ENCODE measurements at regions not wholly inside any gene's neighbourhood (a gene's known extent, or its start where the extent isn't known, plus 50 kb on each side); places are given as distances from the start of the nearest gene placed in this dataset.

DNA sequence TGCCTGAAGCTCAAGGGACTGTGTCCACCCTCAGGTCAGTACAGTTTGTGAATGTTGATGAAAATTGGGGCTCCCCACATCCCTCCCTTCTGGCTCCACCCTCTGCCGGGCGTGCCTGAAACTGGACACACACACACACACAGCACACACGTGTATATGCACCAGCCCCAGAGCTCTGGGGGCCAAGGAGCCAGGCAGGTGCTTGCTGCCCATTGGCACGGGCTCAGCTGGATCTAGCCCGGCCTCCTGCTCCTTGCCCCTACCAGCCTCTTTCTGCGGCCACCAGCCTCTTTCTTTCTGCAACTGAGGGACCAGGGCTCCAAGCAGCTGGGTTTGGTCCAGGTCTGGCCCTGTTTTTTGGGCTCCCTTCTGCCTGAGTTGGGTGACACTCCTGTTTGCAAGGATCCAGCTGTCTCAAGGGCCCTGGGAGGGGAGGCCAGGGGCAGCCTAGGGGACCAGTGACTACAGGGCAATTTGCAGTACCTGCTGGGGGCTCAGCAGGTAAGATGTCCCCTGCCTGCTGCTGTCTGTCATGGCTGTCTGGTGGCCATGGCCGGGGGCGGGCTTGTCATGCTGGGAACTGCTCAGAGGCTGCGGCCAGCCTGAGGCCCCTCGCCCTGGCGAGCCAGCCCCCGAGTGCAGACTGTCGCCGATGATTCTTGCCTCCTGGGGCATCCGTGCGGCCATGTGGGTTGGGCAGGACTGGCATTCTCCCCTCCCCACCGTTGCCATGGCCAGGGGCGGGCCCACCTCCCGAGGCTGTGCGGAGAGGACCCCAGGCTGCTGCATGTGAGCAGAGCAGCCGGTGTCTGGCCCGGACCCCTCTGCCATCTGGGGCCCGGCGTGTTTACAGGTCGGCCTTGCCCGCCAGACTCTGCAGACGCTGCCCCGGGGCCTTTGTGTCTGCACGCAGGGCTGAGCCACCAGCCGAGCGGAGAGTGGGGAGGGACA lies 51.5 kb upstream of the PPARA start:
- Histone ChIP-seq H3K79me2 (ENCODE audit: insufficient read depth, low read length) (no peaks in the 10 kb centered on the region), H2AFZ (ENCODE audit: low read depth, low read length, severe bottlenecking) (no peak overlapping the region), H3K4me3 (ENCODE audit: insufficient read depth, low read length, poor library complexity, severe bottlenecking) (no peak overlapping the region), H3F3A (ENCODE audit: insufficient read depth) (no peaks in the 10 kb centered on the region), H3K4me2 (ENCODE audit: low read depth, low read length, poor library complexity, severe bottlenecking) (no peak overlapping the region), H3K9me3 (ENCODE audit: insufficient read depth, low read length) (no peaks in the 10 kb centered on the region), H3K27me3 (ENCODE audit: low read length) (no peaks in the 10 kb centered on the region; the same call in 1 of the 2 replicates), H3K9me2 (replicated peaks; ENCODE audit: insufficient read depth, low read length) (no peaks in the 10 kb centered on the region), H3K9ac (ENCODE audit: low read length) (no peak overlapping the region), H3K27ac (ENCODE audit: low read depth, low read length) (no peak overlapping the region), H3K36me3 (ENCODE audit: low read length) (no peaks in the 10 kb centered on the region), H4K20me1 (ENCODE audit: low read depth, low read length) (no peaks in the 10 kb centered on the region)
- TF ChIP-seq, protein P1, sequence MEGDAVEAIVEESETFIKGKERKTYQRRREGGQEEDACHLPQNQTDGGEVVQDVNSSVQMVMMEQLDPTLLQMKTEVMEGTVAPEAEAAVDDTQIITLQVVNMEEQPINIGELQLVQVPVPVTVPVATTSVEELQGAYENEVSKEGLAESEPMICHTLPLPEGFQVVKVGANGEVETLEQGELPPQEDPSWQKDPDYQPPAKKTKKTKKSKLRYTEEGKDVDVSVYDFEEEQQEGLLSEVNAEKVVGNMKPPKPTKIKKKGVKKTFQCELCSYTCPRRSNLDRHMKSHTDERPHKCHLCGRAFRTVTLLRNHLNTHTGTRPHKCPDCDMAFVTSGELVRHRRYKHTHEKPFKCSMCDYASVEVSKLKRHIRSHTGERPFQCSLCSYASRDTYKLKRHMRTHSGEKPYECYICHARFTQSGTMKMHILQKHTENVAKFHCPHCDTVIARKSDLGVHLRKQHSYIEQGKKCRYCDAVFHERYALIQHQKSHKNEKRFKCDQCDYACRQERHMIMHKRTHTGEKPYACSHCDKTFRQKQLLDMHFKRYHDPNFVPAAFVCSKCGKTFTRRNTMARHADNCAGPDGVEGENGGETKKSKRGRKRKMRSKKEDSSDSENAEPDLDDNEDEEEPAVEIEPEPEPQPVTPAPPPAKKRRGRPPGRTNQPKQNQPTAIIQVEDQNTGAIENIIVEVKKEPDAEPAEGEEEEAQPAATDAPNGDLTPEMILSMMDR (IDR thresholded peaks at IDR 0.05; ENCODE audit: insufficient read depth, low read length, poor library complexity, severe bottlenecking): no peak
- no peak for TF ChIP-seq EZH2phosphoT487 (conservative IDR thresholded peaks at IDR 0.05; ENCODE audit: low read length)

GRCh38 chr22:46099740-46100139 lies 50.6 kb upstream of the PPARA start:
- Histone ChIP-seq H3K9me2 (replicated peaks; ENCODE audit: insufficient read depth, low read length) (no peaks in the 10 kb centered on the region), H3K27ac (ENCODE audit: low read depth, low read length) (no peak overlapping the region), H3K9me3 (ENCODE audit: insufficient read depth, low read length) (no peaks in the 10 kb centered on the region), H3K4me3 (ENCODE audit: insufficient read depth, low read length, poor library complexity, severe bottlenecking) (no peak overlapping the region), H4K20me1 (ENCODE audit: low read depth, low read length) (no peaks in the 10 kb centered on the region), H2AFZ (ENCODE audit: low read depth, low read length, severe bottlenecking) (no peak overlapping the region), H3K36me3 (ENCODE audit: low read length) (no peaks in the 10 kb centered on the region), H3K9ac (ENCODE audit: low read length) (no peak overlapping the region), H3F3A (ENCODE audit: insufficient read depth) (no peaks in the 10 kb centered on the region), H3K4me2 (ENCODE audit: low read depth, low read length, poor library complexity, severe bottlenecking) (no peak overlapping the region), H3K27me3 (ENCODE audit: low read length) (no peaks in the 10 kb centered on the region; the same call in 1 of the 2 replicates), H3K79me2 (ENCODE audit: insufficient read depth, low read length) (no peaks in the 10 kb centered on the region)
- no peak for TF ChIP-seq EZH2phosphoT487 (conservative IDR thresholded peaks at IDR 0.05; ENCODE audit: low read length)
- TF ChIP-seq, protein P1 (IDR thresholded peaks at IDR 0.05; ENCODE audit: insufficient read depth, low read length, poor library complexity, severe bottlenecking): no peak

DNA sequence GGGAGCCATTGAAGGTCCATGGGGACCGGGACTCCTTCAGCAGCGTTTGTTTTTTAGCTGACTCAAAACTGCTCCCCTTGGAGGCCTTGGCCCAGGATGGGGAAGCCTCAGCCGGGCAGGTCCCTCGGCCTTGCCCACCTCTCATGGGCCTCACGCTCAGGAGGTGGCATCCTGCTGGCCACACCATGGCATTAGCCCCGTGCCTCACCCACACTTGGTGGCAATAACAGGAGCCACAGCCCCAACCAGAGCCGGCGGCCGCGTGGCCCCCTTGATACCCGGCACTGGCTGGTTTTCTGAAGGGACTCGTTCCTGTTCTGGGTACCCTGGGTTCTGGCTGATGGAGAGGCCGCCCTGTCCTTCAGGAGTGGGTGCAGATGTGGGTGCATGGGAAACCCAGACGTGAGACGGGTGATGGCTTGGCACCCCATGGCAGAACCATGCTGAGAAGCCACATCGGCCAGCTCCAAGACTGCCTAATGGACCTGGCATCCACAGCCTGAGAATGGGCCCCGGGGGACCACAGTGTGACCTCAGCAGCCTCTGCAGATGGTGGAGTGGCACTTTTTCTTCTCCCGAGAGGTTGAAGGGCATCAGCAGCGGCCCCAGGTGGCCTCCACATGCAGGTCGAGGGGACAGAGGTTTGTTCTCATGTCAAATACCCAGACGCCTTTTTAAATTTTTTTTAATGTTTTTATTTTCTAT lies 49.8 kb upstream of the PPARA start:
- Histone ChIP-seq H3K36me3 (ENCODE audit: low read length) (no peaks in the 10 kb centered on the region), H3K27ac (ENCODE audit: low read depth, low read length) (no peak overlapping the region), H3K79me2 (ENCODE audit: insufficient read depth, low read length) (no peaks in the 10 kb centered on the region), H3K27me3 (ENCODE audit: low read length) (no peaks in the 10 kb centered on the region; the same call in 1 of the 2 replicates), H3K9ac (ENCODE audit: low read length) (no peak overlapping the region), H3K4me2 (ENCODE audit: low read depth, low read length, poor library complexity, severe bottlenecking) (no peak overlapping the region), H4K20me1 (ENCODE audit: low read depth, low read length) (no peaks in the 10 kb centered on the region), H3K9me3 (ENCODE audit: insufficient read depth, low read length) (no peaks in the 10 kb centered on the region), H3K4me3 (ENCODE audit: insufficient read depth, low read length, poor library complexity, severe bottlenecking) (no peak overlapping the region), H2AFZ (ENCODE audit: low read depth, low read length, severe bottlenecking) (no peak overlapping the region), H3F3A (ENCODE audit: insufficient read depth) (no peaks in the 10 kb centered on the region), H3K9me2 (replicated peaks; ENCODE audit: insufficient read depth, low read length) (no peaks in the 10 kb centered on the region)
- TF ChIP-seq, protein P1 (IDR thresholded peaks at IDR 0.05; ENCODE audit: insufficient read depth, low read length, poor library complexity, severe bottlenecking): no peak
- TF ChIP-seq EZH2phosphoT487 (conservative IDR thresholded peaks at IDR 0.05; ENCODE audit: low read length): no peak

Data from SU-DHL-6 (cell line).